A673 (cell line): ENCODE measurements at regions not wholly inside any gene's neighbourhood (a gene's known extent, or its start where the extent isn't known, plus 50 kb on each side); places are given as distances from the start of the nearest gene placed in this dataset.

Experiments used
- BruUV-seq: library from RNA; stranded (reverse); fragments of 400-500 nt; replicated peaks from 2 replicates; lab custom pipeline; 2021; lab: Mats Ljungman, UMichigan
- CTCF ChIA-PET: fragments of 300-600 bp; sonication (Branson Sonifier 250); formaldehyde crosslinking; loops from one replicate; lab custom pipeline; 2022; ENCODE audit warnings: antibody characterized with exemption; lab: Charles Lee
- POLR2A ChIA-PET: fragments of 300-600 bp; sonication (Branson Sonifier 250); formaldehyde crosslinking; loops from one replicate; lab custom pipeline; 2022; ENCODE audit warnings: antibody characterized with exemption; ENCODE audit not compliant: low non-redundant PET; lab: Charles Lee
- DNase-seq: peaks from one replicate; pipeline ENCODE4 v3.0.0-alpha.2; 2015; ENCODE audit warnings: low spot score
- H3K27ac ChIP-seq: fragments of 200-600 bp; sonication (generic); 2 replicates; pipeline ENCODE4 v1.5.1; 2016; ENCODE audit warnings: mixed run types, low read depth, mild to moderate bottlenecking, mixed read lengths, antibody characterized with exemption, low read length; ENCODE audit not compliant: poor library complexity, severe bottlenecking
- H3K27me3 ChIP-seq: fragments of 200-600 bp; sonication (generic); replicated peaks from 2 replicates; pipeline ENCODE4 v1.6.1; 2017; ENCODE audit warnings: mixed run types, low read depth, mild to moderate bottlenecking, mixed read lengths, antibody characterized with exemption, low read length; ENCODE audit not compliant: insufficient read depth, poor library complexity
- H3K36me3 ChIP-seq: fragments of 200-600 bp; sonication (generic); 2 replicates; pipeline ENCODE4 v1.6.1; 2016; ENCODE audit warnings: mixed run types, mild to moderate bottlenecking, mixed read lengths, antibody characterized with exemption, low read length; ENCODE audit not compliant: insufficient read depth, poor library complexity, severe bottlenecking
- H3K4me1 ChIP-seq: fragments of 200-600 bp; sonication (generic); 2 replicates; pipeline ENCODE4 v1.6.1; 2017; ENCODE audit warnings: mixed run types, mild to moderate bottlenecking, mixed read lengths, antibody characterized with exemption, low read length; ENCODE audit not compliant: insufficient read depth, poor library complexity, severe bottlenecking
- H3K4me3 ChIP-seq: fragments of 200-600 bp; sonication (generic); 2 replicates; pipeline ENCODE4 v1.5.1; 2016; ENCODE audit warnings: low read depth, mixed run types, mild to moderate bottlenecking, mixed read lengths, low read length; ENCODE audit not compliant: poor library complexity, severe bottlenecking
- H3K9me3 ChIP-seq: fragments of 200-600 bp; sonication (generic); 2 replicates; pipeline ENCODE4 v1.6.1; 2016; ENCODE audit warnings: mixed run types, low read depth, mild to moderate bottlenecking, mixed read lengths, antibody characterized with exemption, low read length; ENCODE audit not compliant: poor library complexity, severe bottlenecking
- CTCF ChIP-seq: fragments of 300-800, 200-600 bp; sonication (generic); conservative IDR thresholded peaks from 2 replicates; pipeline ENCODE4 v1.5.1; 2017; ENCODE audit warnings: low read depth, mild to moderate bottlenecking, antibody characterized with exemption, low read length, moderate library complexity, mixed read lengths
- EZH2 ChIP-seq: fragments of 200-600 bp; sonication (generic); IDR thresholded peaks from 2 replicates; pipeline ENCODE4 v1.6.1; 2017; ENCODE audit warnings: borderline replicate concordance, low read depth, mild to moderate bottlenecking, mixed read lengths, antibody characterized with exemption, low read length; ENCODE audit not compliant: poor library complexity, severe bottlenecking
- intact Hi-C: fragments of 100-400 bp; cut with micrococcal nuclease; formaldehyde crosslinking; loops from one replicate; pipeline ENCODE4 v1.10.0; 2022; ENCODE audit not compliant: unreplicated experiment

GRCh38 chr2:123051136-123051535 is 974.0 kb upstream of the CNTNAP5 start:
- H3K36me3 ChIP-seq, result no peaks in the 10 kb centered on the region
- H3K9me3 ChIP-seq, result no peaks in the 10 kb centered on the region
- BruUV-seq, result no TSS peak
- no peak for DNase-seq
- no peak overlapping the region for H3K27ac ChIP-seq
- H3K4me3 ChIP-seq, result no peak overlapping the region
- CTCF ChIA-PET, result no interaction called here
- no peaks in the 10 kb centered on the region for H3K27me3 ChIP-seq
- H3K4me1 ChIP-seq, result no peaks in the 10 kb centered on the region
- TF ChIP-seq EZH2 (no peak), CTCF (no peak)
- POLR2A ChIA-PET, result no interaction called here
- intact Hi-C loops, result no loop called here

GRCh38 chr2:123061534-123061933 is 963.6 kb upstream of the CNTNAP5 start:
- Histone ChIP-seq H3K9me3 (no peaks in the 10 kb centered on the region), H3K27me3 (no peaks in the 10 kb centered on the region), H3K4me3 (no peak overlapping the region), H3K4me1 (peaks cover 18% of the 10 kb centered on the region), H3K27ac (no peak overlapping the region), H3K36me3 (no peaks in the 10 kb centered on the region)
- TF ChIP-seq EZH2, result no peak
- TF ChIP-seq CTCF, result no peak
- ChIA-PET CTCF (no interaction called here), POLR2A (no interaction called here)
- intact Hi-C loops, result no loop called here
- BruUV-seq, result no TSS peak
- no peak for DNase-seq

GRCh38 chr2:123073371-123073770 is 951.7 kb upstream of the CNTNAP5 start:
- POLR2A ChIA-PET, result no interaction called here

More at GRCh38 chr2:123073371-123073770, 951.7 kb upstream of the CNTNAP5 start:
- H3K36me3 ChIP-seq, result no peaks in the 10 kb centered on the region
- TF ChIP-seq CTCF, result no peak
- no peak for TF ChIP-seq EZH2
- intact Hi-C loops, result no loop called here
- H3K27me3 ChIP-seq, result no peaks in the 10 kb centered on the region
- H3K27ac ChIP-seq, result no peak overlapping the region
- H3K4me3 ChIP-seq, result no peak overlapping the region
- no peaks in the 10 kb centered on the region for H3K9me3 ChIP-seq
- BruUV-seq, result no TSS peak
- CTCF ChIA-PET, result no interaction called here
- DNase-seq, result no peak
- peaks cover 3% of the 10 kb centered on the region for H3K4me1 ChIP-seq
